ENCODE measurements at regions not wholly inside any gene's neighbourhood (a gene's known extent, or its start where the extent isn't known, plus 50 kb on each side); places are given as distances from the start of the nearest gene placed in this dataset.

DNA sequence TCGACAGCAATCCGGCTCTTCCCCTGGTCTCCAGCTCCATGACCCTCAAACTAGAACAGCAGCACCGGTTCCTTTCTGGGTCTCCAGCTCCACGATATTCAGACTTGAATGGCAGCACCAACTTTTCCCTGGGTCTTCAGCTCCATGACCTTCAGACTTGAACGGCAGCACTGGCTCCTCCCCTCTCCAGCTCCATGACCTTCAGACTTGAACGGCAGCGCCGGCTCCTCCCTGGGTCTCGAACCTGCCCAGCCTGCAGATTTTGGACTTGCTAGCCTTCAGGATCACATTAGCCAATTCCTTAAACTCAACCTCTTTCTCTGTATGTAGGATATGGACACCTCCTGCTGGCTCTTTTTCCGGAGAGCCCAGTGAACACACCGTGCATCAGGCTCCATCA is 350.9 kb downstream of the PREX1 start:
- Histone ChIP-seq H3K9ac (ENCODE audit: low read depth, low read length) (no peak overlapping the region), H3K4me3 (ENCODE audit: low read depth in 1 of 2, low read length in 2 of 2) (no peak overlapping the region), H3K9me3 (ENCODE audit: insufficient read depth, low read length, severe bottlenecking) (no peaks in the 10 kb centered on the region), H3K79me2 (ENCODE audit: insufficient read depth, low read length) (no peaks in the 10 kb centered on the region), H2AFZ (ENCODE audit: low read depth, low read length) (no peak overlapping the region), H3K4me1 (ENCODE audit: insufficient read depth, low read length) (no peaks in the 10 kb centered on the region), H3K27me3 (ENCODE audit: insufficient read depth, low read length, poor library complexity) (peaks cover 50% of the 10 kb centered on the region), H3K4me2 (ENCODE audit: insufficient read depth, low read length) (no peak overlapping the region), H4K20me1 (ENCODE audit: insufficient read depth, low read length) (no peaks in the 10 kb centered on the region), H3K27ac (ENCODE audit: low read length) (no peak overlapping the region), H3K36me3 (ENCODE audit: insufficient read depth, low read length) (no peaks in the 10 kb centered on the region)
- DNase-seq (no peak), ATAC-seq (ENCODE audit: insufficient read depth, low read depth) (no peak)
- TF ChIP-seq EZH2 (IDR thresholded peaks at IDR 0.05; ENCODE audit: borderline replicate concordance, low read depth, low read length, severe bottlenecking) (no peak), CTCF (IDR thresholded peaks at IDR 0.05; ENCODE audit: borderline replicate concordance, extremely low read depth, low read length, poor library complexity, severe bottlenecking) (no peak)

DNA sequence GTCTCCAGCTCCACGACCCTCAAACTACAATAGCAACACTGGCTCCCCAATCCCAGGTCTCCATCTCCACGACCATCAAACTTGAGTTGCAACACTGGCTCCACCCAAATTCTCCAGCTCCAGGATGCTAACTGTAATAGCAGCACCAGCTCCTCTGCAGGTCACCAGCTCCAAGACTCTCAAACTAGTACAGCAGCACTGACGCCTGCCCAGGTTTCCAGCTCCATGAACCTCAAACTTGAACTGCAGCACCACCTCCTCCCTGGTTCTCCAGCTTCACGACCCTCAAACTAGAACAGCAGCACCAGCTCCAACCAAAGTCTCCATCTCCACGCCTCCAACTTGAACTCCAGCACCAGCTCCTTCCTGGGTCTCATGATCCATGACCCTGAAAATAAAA is 353.8 kb downstream of the PREX1 start:
- H4K20me1 ChIP-seq (ENCODE audit: insufficient read depth, low read length), result no peaks in the 10 kb centered on the region
- ATAC-seq (ENCODE audit: insufficient read depth, low read depth) (no peak), DNase-seq (no peak)
- no peak overlapping the region for H3K9ac ChIP-seq (ENCODE audit: low read depth, low read length)
- no peaks in the 10 kb centered on the region for H3K36me3 ChIP-seq (ENCODE audit: insufficient read depth, low read length)
- peaks cover 26% of the 10 kb centered on the region for H3K27me3 ChIP-seq (ENCODE audit: insufficient read depth, low read length, poor library complexity)
- no peaks in the 10 kb centered on the region for H3K4me1 ChIP-seq (ENCODE audit: insufficient read depth, low read length)
- no peak overlapping the region for H3K4me2 ChIP-seq (ENCODE audit: insufficient read depth, low read length)
- no peaks in the 10 kb centered on the region for H3K79me2 ChIP-seq (ENCODE audit: insufficient read depth, low read length)
- TF ChIP-seq EZH2 (IDR thresholded peaks at IDR 0.05; ENCODE audit: borderline replicate concordance, low read depth, low read length, severe bottlenecking), result no peak
- H3K9me3 ChIP-seq (ENCODE audit: insufficient read depth, low read length, severe bottlenecking), result no peaks in the 10 kb centered on the region
- H2AFZ ChIP-seq (ENCODE audit: low read depth, low read length), result no peak overlapping the region
- no peak overlapping the region for H3K4me3 ChIP-seq (ENCODE audit: low read depth in 1 of 2, low read length in 2 of 2)
- H3K27ac ChIP-seq (ENCODE audit: low read length), result no peak overlapping the region

- H3K9ac ChIP-seq (ENCODE audit: low read depth, low read length), result no peak overlapping the region
- H3K4me3 ChIP-seq (ENCODE audit: low read depth in 1 of 2, low read length in 2 of 2), result no peak overlapping the region
- H3K79me2 ChIP-seq (ENCODE audit: insufficient read depth, low read length), result no peaks in the 10 kb centered on the region
- no peaks in the 10 kb centered on the region for H3K9me3 ChIP-seq (ENCODE audit: insufficient read depth, low read length, severe bottlenecking)
- no peaks in the 10 kb centered on the region for H4K20me1 ChIP-seq (ENCODE audit: insufficient read depth, low read length)
- TF ChIP-seq CTCF (IDR thresholded peaks at IDR 0.05; ENCODE audit: borderline replicate concordance, extremely low read depth, low read length, poor library complexity, severe bottlenecking) (no peak), EZH2 (IDR thresholded peaks at IDR 0.05; ENCODE audit: borderline replicate concordance, low read depth, low read length, severe bottlenecking) (no peak)
- DNase-seq (no peak), ATAC-seq (ENCODE audit: insufficient read depth, low read depth) (no peak)
- H2AFZ ChIP-seq (ENCODE audit: low read depth, low read length), result no peak overlapping the region
- H3K27me3 ChIP-seq (ENCODE audit: insufficient read depth, low read length, poor library complexity), result peaks cover 14% of the 10 kb centered on the region
- H3K4me1 ChIP-seq (ENCODE audit: insufficient read depth, low read length), result no peaks in the 10 kb centered on the region
- no peak overlapping the region for H3K27ac ChIP-seq (ENCODE audit: low read length)
- no peak overlapping the region for H3K4me2 ChIP-seq (ENCODE audit: insufficient read depth, low read length)
- H3K36me3 ChIP-seq (ENCODE audit: insufficient read depth, low read length), result no peaks in the 10 kb centered on the region
These were observed 355.9 kb downstream of the PREX1 start for GRCh38 chr20:48471759-48472408.

DNA sequence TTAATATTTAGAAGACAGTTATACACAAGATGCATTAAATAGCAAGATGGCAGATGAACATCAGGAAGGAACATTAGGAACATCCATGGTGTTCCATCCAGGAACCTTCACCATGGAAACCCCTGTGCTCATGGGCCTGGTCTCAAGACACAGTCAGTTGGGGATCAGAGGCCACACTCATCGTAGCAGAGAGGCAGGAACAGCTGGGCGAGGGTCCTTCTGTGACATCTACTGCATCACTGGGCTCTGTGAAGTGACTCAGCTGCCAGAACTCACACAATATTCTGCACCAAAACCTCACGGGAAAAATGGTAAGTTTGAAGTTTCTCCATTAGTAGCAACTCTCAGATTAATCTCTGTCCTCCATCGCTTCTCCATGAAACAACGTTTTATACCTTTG is 356.6 kb downstream of the PREX1 start:
- Histone ChIP-seq H3K9me3 (ENCODE audit: insufficient read depth, low read length, severe bottlenecking) (no peaks in the 10 kb centered on the region), H3K27me3 (ENCODE audit: insufficient read depth, low read length, poor library complexity) (peaks cover 14% of the 10 kb centered on the region), H2AFZ (ENCODE audit: low read depth, low read length) (no peak overlapping the region), H3K4me3 (ENCODE audit: low read depth in 1 of 2, low read length in 2 of 2) (no peak overlapping the region), H3K36me3 (ENCODE audit: insufficient read depth, low read length) (no peaks in the 10 kb centered on the region), H3K27ac (ENCODE audit: low read length) (no peak overlapping the region), H4K20me1 (ENCODE audit: insufficient read depth, low read length) (no peaks in the 10 kb centered on the region), H3K79me2 (ENCODE audit: insufficient read depth, low read length) (no peaks in the 10 kb centered on the region), H3K9ac (ENCODE audit: low read depth, low read length) (no peak overlapping the region), H3K4me2 (ENCODE audit: insufficient read depth, low read length) (no peak overlapping the region), H3K4me1 (ENCODE audit: insufficient read depth, low read length) (no peaks in the 10 kb centered on the region)
- no peak for DNase-seq
- ATAC-seq (ENCODE audit: insufficient read depth, low read depth), result no peak
- TF ChIP-seq EZH2 (IDR thresholded peaks at IDR 0.05; ENCODE audit: borderline replicate concordance, low read depth, low read length, severe bottlenecking) (no peak), CTCF (IDR thresholded peaks at IDR 0.05; ENCODE audit: borderline replicate concordance, extremely low read depth, low read length, poor library complexity, severe bottlenecking) (no peak)
